Osteocyte (in vitro differentiated cells): ENCODE measurements at regions not wholly inside any gene's neighbourhood (a gene's known extent, or its start where the extent isn't known, plus 50 kb on each side); places are given as distances from the start of the nearest gene placed in this dataset.
"Not testable (repeated sequence)": the region's sequence is repeated elsewhere in the genome, so short reads cannot be mapped to it uniquely, and the experiment has no call there.

Experiments used
- DNase-seq: peaks from one replicate; pipeline ENCODE4 v3.0.0; 2021; ENCODE audit warnings: mixed read lengths; ENCODE audit not compliant: unreplicated experiment; ENCODE audit errors: extremely low spot score
- H3K27ac Mint-ChIP-seq: one replicate; pipeline ENCODE4 v1.8.0; 2021; ENCODE audit warnings: mild to moderate bottlenecking, mixed read lengths; ENCODE audit not compliant: unreplicated experiment
- H3K27me3 Mint-ChIP-seq: one replicate; pipeline ENCODE4 v1.8.0; 2021; ENCODE audit warnings: mixed read lengths; ENCODE audit not compliant: unreplicated experiment
- H3K36me3 Mint-ChIP-seq: one replicate; pipeline ENCODE4 v1.8.0; 2021; ENCODE audit warnings: mixed read lengths; ENCODE audit not compliant: unreplicated experiment
- H3K4me1 Mint-ChIP-seq: one replicate; pipeline ENCODE4 v1.8.0; 2021; ENCODE audit warnings: mixed read lengths; ENCODE audit not compliant: unreplicated experiment
- H3K4me3 Mint-ChIP-seq: one replicate; pipeline ENCODE4 v1.8.0; 2021; ENCODE audit warnings: mild to moderate bottlenecking, moderate library complexity, mixed read lengths; ENCODE audit not compliant: unreplicated experiment
- H3K9me3 Mint-ChIP-seq: one replicate; pipeline ENCODE4 v1.8.0; 2021; ENCODE audit warnings: mixed read lengths; ENCODE audit not compliant: unreplicated experiment
- CTCF ChIP-seq: fragments of 200-600 bp; sonication (generic); IDR thresholded peaks from 2 replicates; pipeline ENCODE4 v1.5.0; 2021; ENCODE audit warnings: antibody characterized with exemption, mild to moderate bottlenecking, moderate library complexity

GRCh38 chr22:23380230-23380573 lies 199.9 kb downstream of the IGLL1 start:
- Mint-ChIP-seq H3K36me3 (no peaks in the 10 kb centered on the region), H3K9me3 (no peaks in the 10 kb centered on the region), H3K27me3 (peaks cover 8% of the 10 kb centered on the region), H3K4me1 (peaks cover 7% of the 10 kb centered on the region), H3K4me3 (no peak overlapping the region), H3K27ac (no peak overlapping the region)
- no peak for DNase-seq
- no peak for TF ChIP-seq CTCF

GRCh38 chr22:23379540-23380229 lies 199.4 kb downstream of the BCR start:
- not testable (repeated sequence) for H3K27me3 Mint-ChIP-seq, H3K27ac Mint-ChIP-seq, H3K36me3 Mint-ChIP-seq, H3K9me3 Mint-ChIP-seq, H3K4me1 Mint-ChIP-seq, H3K4me3 Mint-ChIP-seq, DNase-seq

GRCh38 chr22:23377767-23378166 lies 197.5 kb downstream of the BCR start:
- H3K4me1 Mint-ChIP-seq = no peaks in the 10 kb centered on the region
- H3K27ac Mint-ChIP-seq = no peak overlapping the region
- H3K4me3 Mint-ChIP-seq = no peak overlapping the region
- no peaks in the 10 kb centered on the region for H3K36me3 Mint-ChIP-seq
- DNase-seq = no peak
- no peaks in the 10 kb centered on the region for H3K9me3 Mint-ChIP-seq
- no peak for TF ChIP-seq CTCF
- H3K27me3 Mint-ChIP-seq = peaks cover 14% of the 10 kb centered on the region

GRCh38 chr22:23376256-23376655 lies 195.9 kb downstream of the BCR start:
- peaks cover 16% of the 10 kb centered on the region for H3K27me3 Mint-ChIP-seq
- H3K27ac Mint-ChIP-seq = no peak overlapping the region

GRCh38 chr22:23375031-23375827 lies 194.9 kb downstream of the BCR start:
- Mint-ChIP-seq H3K4me3 (no peak overlapping the region), H3K27me3 (peaks cover 22% of the 10 kb centered on the region), H3K4me1 (no peaks in the 10 kb centered on the region), H3K9me3 (no peaks in the 10 kb centered on the region), H3K27ac (no peak overlapping the region), H3K36me3 (no peaks in the 10 kb centered on the region)
- DNase-seq = no peak
- TF ChIP-seq CTCF = no peak

More at GRCh38 chr22:23376256-23376655, 195.9 kb downstream of the BCR start:
- Mint-ChIP-seq H3K9me3 (no peaks in the 10 kb centered on the region), H3K4me1 (no peaks in the 10 kb centered on the region), H3K36me3 (no peaks in the 10 kb centered on the region), H3K4me3 (no peak overlapping the region)
- DNase-seq = no peak
- peak; percentile 31 for TF ChIP-seq CTCF
